Endothelial cell of hepatic sinusoid (primary cell): ENCODE measurements at regions not wholly inside any gene's neighbourhood (a gene's known extent, or its start where the extent isn't known, plus 50 kb on each side); places are given as distances from the start of the nearest gene placed in this dataset.

Experiments
- in situ Hi-C: cut with HindIII; loops from 2 replicates; pipeline ENCODE4 v1.10.0; 2017; ENCODE audit warnings: low sequenced_read_pairs

DNA sequence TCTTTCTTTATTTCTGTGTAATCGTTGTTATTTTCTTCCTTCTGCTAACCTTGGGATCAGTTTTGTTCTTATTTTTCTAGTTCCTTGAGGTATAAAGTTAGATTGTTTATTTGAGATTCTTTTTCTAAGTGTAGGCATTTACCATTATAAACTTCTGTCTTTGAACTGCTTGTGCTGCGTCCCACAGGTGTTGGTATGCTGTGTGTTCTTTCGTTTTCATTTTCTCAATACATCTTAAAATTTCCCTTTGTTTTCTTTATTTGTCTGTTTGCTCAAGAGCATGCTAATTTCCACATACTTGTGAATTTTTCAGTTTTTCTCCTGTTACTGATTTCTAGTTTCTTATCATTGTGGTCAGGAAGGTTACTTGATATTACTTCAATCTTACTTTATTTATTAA is 873.8 kb upstream of the GCFC2 start:
- in situ Hi-C loops, result no loop called here

- in situ Hi-C loops, result no loop called here
These were observed 869.2 kb upstream of the GCFC2 start for GRCh38 chr2:76579911-76580310.

GRCh38 chr2:76572981-76573380 is 862.3 kb upstream of the GCFC2 start:
- in situ Hi-C loops, result no loop called here

- in situ Hi-C loops, result no loop called here
These were observed 859.1 kb upstream of the GCFC2 start for GRCh38 chr2:76569819-76570218.

DNA sequence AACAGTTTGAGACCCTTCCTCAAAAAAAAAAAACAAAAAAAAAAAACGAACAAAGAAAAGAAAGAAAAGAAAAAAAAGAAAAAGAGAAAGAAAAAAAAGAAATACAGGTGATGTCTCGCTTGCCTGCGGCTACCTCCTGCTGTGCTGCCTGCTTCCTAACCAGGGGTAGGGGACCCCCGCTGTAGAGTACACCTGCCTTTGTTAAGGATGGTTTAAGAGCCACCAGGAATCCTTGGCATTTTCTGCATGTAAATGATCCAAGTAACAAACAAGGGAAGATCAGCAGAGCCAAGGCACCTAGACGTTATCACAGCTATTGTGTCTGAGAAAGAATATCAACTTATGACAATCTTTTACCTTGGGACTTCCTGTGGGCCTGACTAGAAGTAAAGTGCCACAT is 856.8 kb upstream of the GCFC2 start:
- in situ Hi-C loops, result no loop called here

GRCh38 chr2:76564734-76565133 is 854.0 kb upstream of the GCFC2 start:
- in situ Hi-C loops, result no loop called here

DNA sequence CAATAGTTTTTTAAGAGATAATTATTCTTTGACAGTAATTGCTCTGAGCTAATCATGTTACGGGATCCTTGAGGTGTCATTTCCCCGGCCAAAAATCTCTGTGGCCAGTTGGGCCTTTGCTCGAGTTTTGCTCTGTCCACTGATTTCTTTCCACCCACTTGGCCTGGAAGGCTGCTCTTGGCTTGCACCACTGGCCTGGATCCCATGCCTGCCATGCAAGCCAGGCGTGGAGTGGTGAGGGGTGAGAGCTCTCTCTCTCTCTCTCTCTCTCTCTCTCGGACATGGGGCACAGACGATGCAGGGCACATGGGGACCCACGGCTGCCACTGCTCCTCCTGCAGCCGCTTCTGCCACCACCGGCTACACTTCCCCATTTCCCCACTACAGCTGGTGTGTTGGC is 853.0 kb upstream of the GCFC2 start:
- in situ Hi-C loops, result no loop called here

DNA sequence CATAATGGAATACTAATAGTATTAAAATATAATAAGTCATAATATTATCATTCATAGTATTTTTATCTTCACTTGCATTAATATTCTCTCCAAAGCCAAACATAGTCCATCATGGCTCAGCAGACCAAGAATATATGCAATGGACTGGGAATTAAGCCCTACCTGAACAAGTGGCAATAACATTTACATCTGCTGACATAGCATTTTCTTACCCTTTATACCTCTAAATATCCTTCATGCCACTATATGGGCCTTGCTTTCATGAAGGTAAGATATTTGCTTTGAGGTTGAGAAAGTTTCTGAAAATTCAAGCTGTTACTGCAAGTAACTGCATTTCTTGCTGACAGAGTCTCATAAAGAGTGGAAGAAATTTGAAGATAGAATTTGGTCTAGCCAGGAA is 847.4 kb upstream of the GCFC2 start:
- in situ Hi-C loops, result no loop called here

DNA sequence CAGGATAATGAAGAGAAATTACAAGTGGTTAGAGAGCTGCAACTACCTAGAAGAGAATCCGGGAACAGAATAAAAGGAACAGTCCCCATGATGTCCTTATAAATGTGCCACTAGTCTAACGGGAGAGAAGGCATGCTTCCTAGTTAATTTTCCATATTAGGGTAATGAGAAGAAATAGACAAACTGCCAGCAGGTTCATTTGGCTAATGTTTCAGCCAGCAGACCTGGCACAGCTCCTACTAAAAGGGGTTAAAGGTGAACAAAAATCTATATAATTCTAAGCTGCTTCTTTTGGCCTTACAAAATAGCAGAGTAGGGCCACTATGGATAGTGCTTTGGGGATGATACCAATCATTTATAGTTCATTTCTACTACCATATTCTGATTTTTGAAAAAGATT is 845.3 kb upstream of the GCFC2 start:
- in situ Hi-C loops, result no loop called here

DNA sequence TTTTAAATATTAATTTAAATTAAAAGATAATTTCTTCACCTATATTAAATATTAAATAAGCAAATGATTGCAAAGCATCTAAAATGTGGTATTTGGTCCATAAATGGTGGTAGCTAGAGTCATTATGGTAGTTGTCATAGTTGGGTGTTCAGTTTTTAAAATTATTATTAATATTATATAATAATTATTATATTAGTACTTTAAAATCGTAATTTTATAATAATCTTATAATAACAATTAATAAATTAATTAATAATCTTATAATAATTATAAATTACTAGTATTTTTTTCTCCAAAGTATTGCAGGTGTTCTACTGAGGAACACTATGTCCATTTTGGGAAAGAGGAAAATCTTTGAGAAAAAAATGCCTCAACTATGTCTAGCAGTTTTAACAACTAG is 835.5 kb upstream of the GCFC2 start:
- in situ Hi-C loops, result no loop called here

DNA sequence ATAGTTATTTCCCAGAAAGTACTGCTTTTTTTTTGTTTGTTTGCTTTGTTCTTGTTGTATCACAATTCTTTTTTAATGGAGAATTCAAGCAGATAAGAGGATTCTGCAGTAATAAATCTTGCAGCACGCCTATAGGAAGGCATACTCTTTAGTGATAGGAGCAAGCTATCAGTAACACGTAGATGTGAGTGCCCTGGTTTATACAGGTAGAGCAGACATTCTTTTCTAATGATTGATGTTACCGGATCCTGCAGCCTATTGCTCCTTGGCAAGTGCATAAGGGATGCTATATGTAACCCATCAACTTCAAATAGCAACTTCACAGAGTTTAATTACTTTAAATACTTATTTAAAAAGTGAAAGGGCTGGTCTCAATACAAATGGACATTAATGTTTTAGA is 834.2 kb upstream of the GCFC2 start:
- in situ Hi-C loops, result no loop called here

DNA sequence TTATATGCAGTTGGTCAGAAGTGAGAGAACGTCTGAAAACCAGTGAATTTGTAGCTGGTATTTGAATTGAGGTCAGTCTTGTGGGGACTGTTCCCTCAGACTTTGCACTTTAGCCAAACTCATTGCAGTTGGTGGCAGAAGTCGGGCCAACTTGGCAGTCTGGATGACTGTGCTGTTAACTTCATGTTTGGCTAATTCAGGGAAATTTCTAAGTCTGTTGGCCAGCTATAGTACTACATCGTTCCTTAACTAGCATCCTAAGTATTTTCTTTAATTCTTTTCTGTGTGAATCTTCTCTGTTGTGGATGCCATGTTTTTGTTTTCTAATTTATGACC is 806.8 kb upstream of the GCFC2 start:
- in situ Hi-C loops, result no loop called here

DNA sequence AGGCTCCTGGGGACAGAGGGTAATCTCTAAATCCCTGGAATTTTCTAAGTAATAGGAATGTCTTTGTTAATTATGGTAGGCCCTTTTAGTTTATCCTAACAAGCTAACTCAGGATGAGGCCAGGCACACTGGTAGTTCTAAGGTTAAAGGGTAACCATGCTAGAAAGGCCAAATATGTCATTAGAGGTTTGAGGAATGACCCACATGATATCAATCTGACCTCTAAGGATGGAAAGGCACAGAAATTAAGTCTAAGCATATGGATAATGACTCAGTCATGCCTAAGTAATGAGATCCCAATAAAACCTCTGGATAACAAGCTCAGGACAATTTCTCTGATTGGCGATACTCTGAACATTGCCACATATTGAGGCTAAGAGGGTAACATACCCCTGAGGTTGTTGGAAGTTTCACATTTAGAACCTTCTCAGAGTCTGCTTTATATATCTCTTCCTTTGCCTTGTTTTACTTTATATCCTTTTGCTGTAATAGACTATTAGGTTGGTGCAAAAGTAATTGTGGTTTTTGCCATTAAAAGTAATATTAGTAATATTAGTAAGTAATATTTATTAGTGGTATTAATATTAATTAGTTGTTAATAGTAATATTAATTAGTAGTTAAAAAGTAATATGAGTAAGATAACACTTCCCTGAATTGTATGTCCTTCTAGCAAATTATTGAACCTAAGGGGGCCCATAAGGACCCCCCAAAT is 806.3 kb upstream of the GCFC2 start:
- in situ Hi-C loops, result no loop called here

- in situ Hi-C loops, result no loop called here
These were observed 801.6 kb upstream of the GCFC2 start for GRCh38 chr2:76512201-76512820.

- in situ Hi-C loops, result no loop called here
These were observed 795.8 kb upstream of the GCFC2 start for GRCh38 chr2:76506538-76506937.

GRCh38 chr2:76501641-76502040 is 790.9 kb upstream of the GCFC2 start:
- in situ Hi-C loops, result no loop called here

DNA sequence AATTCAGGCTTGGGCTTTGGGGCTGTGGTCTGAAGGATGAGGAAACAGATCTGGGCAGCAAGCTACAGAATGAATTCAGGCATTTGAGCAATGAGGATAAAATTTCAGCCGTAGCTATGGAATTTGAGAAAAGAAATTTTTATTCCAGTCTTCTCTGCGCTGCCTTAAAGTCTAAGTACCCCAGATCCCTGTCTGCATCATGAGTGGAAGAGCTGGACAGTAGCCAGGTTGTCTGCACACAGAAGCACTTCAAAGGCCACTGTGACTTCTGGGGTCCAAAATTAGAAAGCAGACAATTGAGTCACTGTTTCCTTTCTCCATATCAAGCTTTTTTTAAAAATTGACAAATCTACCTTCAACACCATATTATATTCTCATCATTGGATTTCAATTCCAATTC is 787.6 kb upstream of the GCFC2 start:
- in situ Hi-C loops, result no loop called here

DNA sequence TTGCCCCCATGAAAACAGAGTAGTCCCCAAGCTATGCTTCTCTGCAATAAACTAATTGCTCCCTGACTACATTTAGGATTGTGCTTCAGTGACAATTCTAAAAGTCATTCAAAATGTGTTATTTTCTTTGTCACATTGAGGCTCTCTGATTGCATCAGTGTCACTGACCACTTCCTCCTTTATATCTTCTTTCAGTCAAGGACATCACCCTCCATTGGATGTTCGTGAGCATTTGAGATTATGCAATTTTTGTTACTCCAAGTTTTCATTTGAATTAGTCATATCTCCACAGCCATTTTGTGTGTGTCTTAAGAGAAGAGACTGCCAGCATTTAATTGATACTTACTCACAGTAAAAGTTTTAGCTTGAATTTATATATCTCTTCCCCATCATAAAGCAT is 780.8 kb upstream of the GCFC2 start:
- in situ Hi-C loops, result no loop called here

- in situ Hi-C loops, result no loop called here
These were observed 767.7 kb upstream of the GCFC2 start for GRCh38 chr2:76478266-76479035.

GRCh38 chr2:76472946-76473345 is 762.2 kb upstream of the GCFC2 start:
- in situ Hi-C loops, result no loop called here

DNA sequence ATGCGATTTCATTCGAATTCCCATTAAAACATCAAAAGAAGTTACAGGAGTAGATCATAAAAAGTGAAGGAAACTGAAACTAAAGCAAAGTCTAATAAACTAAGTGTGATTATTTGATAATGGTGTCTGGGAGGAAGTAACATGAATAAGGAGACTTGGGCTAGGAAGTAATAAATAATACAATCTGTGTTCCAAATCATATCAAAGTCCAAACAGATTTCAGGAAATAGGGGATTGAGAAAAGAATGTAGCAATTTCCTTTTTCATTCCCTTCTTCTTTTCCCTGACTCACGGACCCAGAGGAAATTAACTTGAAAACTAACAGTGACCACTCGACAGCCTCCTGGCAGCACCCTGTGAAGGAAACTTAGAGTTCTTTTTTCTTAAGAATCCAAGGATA is 758.4 kb upstream of the GCFC2 start:
- in situ Hi-C loops, result no loop called here

- in situ Hi-C loops, result no loop called here
These were observed 756.6 kb upstream of the GCFC2 start for GRCh38 chr2:76467326-76467725.
